ENCODE measurements at regions not wholly inside any gene's neighbourhood (a gene's known extent, or its start where the extent isn't known, plus 50 kb on each side); places are given as distances from the start of the nearest gene placed in this dataset.
A peak's percentile ranks its signal among the peaks of the same experiment; 100 is the strongest.

DNA sequence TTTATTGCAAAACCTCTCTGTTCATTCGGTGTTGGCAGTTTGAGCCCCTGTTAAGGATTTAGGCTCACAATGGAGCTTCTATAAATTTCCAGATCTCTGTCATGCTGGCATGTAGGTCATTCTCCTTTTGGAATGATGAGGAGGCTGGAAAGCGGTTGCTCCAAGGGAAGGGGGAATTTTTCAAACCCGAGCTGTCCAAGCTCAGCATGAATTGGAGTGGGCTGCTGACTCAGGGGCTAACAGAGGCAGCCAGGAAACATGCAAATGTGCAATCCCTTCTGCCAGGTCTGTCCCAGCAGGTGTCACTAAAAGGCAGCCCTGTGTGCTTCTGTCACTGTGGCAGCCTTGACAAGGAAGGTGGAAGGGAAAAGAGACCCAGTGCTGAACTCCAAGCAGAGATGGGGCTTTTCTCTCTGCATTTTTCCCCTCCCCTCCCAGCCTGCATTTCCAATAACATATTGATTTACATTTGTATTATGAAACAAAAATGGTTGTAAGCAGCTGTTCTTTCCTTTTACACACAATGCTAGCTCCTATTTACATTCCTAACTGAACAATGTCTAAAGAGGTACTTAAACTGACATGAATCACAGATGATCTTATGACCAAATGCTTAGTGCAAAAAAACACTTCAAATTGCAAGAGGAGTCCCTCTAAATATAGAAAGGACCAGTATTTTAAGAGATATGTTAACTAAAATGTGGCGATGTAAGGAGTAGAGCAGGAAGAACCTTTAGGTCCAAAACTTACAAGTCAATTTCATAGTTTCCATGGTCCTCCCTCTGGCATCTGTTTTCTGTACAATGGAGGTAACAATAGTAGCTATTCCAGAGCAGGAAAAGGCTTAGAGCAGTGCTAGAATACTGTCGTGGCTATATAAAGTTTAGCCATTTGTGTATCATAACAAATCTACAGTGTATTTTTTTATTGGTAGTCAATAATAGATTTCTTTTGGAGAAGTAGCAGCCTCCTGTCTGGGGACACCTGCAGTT lies 84.5 kb upstream of the ATP10A start:
- DNase-seq = no peak

DNA sequence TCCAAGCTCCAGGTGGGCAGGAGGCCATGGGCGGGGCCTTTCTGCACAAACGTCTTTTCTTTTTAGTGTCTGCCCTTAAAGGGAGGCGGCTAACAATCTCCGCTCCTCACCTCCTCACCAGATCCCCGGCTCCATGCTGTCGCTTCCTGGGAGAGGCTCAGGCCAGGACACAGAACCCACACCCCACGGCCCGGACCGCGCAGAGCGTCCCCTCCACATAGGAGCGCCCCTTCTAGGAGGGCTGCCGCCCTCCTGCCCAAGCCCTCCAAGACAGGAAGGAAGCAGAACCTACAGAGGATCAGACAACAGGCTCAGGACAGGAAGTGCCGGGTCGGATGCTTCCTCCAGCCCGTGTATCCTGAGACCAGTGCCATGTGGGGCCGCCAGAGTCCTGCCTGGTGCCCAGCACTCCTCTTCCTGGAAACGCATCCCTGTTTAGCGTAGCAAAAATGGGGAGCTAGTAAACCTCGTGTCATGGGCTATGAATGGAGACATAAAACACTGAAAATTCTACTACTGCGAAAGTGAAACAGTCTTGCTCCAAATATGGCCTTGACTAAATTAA lies 83.2 kb upstream of the ATP10A start:
- DNase-seq = no peak

DNA sequence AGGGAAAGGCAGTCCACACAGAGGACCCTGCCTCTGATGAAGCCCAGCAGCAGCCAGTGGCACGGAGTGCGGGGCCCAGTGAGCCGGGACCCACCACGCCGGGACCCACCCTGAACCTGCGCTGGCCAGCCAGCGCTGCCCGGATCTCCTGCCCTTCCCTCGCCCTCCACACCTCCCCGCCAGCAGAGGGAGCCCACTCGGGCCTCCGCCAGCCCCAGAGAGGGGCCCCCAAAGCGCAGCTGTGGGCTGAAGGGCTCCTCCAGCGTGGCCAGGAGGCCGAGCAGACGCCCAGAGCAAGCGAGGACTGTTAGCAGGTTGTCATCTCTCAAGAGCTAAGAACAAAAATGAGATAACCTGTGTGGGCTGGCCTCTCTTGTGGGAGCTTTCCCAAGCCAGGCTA lies 81.3 kb upstream of the ATP10A start:
- DNase-seq = no peak

DNA sequence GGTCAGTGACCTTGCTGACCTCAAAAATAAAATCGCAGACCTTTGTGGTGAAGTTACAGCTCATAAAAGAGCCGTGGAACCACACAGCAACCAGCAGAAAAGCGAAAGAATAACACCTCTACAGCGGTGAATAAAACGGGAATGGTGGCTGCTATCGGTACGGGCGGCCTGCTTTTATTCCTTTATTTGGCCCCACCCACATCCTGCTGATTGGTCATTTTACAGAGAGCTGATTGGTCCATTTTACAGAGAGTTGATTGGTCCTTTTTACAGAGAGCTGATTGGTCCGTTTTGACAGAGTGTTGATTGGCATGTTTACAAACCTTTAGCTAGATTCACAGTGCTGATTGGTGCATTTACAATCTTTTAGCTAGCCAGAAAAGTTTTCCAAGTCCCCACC lies 80.7 kb upstream of the ATP10A start:
- DNase-seq = no peak

GRCh38 chr15:25939122-25939521 lies 76.0 kb upstream of the ATP10A start:
- DNase-seq = no peak

DNA sequence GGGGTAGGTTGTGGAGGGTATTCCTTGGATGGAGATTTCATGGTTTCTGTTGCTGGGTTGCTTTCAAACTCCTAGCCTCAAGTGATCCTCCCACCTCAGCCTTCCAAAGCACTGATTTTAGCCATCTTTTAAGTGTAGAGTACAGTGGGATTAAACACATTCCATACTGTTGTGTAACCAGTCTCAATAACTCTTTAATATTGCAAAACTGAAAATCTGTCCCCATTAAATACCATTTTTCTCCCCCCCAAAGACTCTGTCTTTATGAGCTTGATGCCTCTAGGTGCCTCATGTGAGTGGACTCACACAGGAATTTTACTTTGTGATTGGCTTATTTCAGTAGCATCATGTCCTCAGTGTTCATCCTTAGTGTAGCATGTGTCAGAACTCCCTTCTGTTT lies 74.7 kb upstream of the ATP10A start:
- no peak for DNase-seq

- no peak for DNase-seq
Observed at GRCh38 chr15:25936004-25936403, 72.9 kb upstream of the ATP10A start.

GRCh38 chr15:25933456-25934158 lies 70.5 kb upstream of the ATP10A start:
- DNase-seq = peak; percentile 77

DNA sequence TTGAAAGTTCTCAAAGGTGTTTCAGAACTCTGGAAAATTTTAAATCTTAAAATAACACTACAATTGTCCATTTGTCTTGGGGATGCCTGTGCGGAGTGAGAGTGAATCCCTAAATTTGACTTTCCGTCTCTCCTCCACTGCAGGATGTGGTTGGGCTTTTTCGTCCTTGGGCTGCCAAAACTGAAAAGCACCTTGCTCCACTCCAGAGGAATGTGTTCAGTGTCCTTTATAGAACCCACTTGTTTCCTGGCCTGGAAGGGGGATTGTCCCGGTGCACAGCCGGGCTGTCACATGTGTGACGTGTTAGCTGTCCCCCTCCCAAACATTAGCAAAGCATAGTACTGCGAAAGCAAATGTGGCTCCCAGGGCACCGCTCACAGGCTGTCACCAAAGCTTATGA lies 69.6 kb upstream of the ATP10A start:
- no peak for DNase-seq

DNA sequence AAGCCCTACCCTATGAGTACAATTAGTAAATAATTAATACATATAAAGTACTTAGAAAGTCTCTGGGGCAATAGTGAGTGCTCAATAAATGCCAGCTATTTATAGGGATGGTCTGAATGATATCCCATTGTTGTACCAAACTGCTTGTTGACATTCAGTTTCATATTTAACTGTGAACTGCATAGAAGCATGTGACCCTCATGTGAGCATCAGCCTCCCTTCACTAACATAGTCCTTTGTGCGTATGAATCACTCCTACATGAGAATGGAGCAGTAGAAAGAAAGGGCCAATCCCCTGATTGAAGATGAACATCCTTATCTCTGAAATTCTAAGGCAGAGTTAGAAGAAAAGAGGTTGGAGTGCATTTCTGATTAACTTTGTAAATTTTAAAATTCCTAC lies 68.7 kb upstream of the ATP10A start:
- peak; percentile 76 for DNase-seq

DNA sequence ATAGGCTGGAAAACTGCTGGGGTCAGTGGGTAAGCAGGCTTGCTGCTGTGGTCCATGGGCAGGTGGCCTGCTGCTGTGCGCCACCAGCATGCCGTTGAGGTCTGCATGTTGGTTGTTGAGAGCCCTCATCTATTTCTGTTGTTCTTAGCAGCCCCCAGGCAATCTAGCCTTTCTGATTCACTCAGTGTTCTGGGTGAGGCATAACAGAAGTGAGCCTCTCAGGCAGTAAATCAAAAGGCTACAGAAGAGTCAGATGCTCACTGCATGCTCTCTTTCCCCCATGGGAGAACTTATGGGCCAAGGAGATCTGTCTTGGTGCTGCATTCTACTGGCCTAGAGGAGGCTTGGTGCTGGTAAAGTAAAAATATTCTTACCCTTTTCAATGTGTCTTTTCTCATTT lies 67.8 kb upstream of the ATP10A start:
- DNase-seq = no peak
